ENCODE measurements at regions not wholly inside any gene's neighbourhood (a gene's known extent, or its start where the extent isn't known, plus 50 kb on each side); places are given as distances from the start of the nearest gene placed in this dataset.
"Not testable (repeated sequence)": the region's sequence is repeated elsewhere in the genome, so short reads cannot be mapped to it uniquely, and the experiment has no call there.

DNA sequence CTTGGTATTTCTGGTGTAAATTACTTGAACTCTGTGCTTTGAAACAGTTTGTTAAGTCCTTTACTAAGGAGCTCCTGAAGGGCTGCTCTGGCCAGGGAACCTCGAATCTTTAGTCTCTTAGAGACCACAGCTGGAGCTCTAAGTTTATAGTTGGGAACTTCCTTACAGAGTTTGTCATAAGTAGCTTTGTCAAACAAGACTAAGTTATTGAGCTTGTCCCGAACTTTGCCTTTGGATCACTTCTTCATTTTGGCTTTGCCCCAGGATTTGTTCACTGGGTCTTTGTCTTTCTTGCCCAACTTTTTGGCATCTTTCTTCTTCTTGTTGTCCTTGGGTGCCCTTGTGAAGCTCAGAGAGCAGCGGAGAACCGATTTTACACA, 64.8 kb downstream of the FAM50B start:
- Histone ChIP-seq H3K4me1 (ENCODE audit: control extremely low read depth in 1 of 4, control insufficient read depth in 4 of 4, insufficient read depth in 4 of 4, low read length in 3 of 4) (no peaks in the 10 kb centered on the region), H3K9me3 (ENCODE audit: control extremely low read depth in 1 of 5, control insufficient read depth in 4 of 5, insufficient read depth in 2 of 5, low read depth in 1 of 5, low read length in 4 of 5) (peaks cover 0 to 3% (median 0%) of the 10 kb centered on the region in 5 experiments), H3K36me3 (ENCODE audit: control insufficient read depth in 4 of 4, insufficient read depth in 4 of 4, low read length in 3 of 4) (no peaks in the 10 kb centered on the region), H3K4me3 (ENCODE audit: control insufficient read depth in 1 of 7, extremely low read depth in 1 of 7, insufficient read depth in 4 of 7, low read depth in 2 of 7, low read length in 6 of 7) (no peak overlapping the region), H3K27me3 (replicated peaks in 2 of 5; ENCODE audit: control insufficient read depth in 4 of 5, insufficient read depth in 5 of 5, low read length in 4 of 5) (peaks cover 0 to 4% (median 0%) of the 10 kb centered on the region in 5 experiments), H3K27ac (ENCODE audit: insufficient read depth in 1 of 2, low read depth in 1 of 2, low read length in 2 of 2, poor library complexity in 1 of 2, severe bottlenecking in 2 of 2) (no peak overlapping the region)
- WGBS (ENCODE audit: insufficient coverage) = 80% methylated on average over 4 of the region's 4 CpGs
- CTCF ChIA-PET = interaction anchor here (0.7 to 1.5 kb wide), 6 partner anchors 18 to 158 kb away, joined by 3 to 6 read pairs (median 3); partner anchors contain the start of gene FAM50B
- no peak for DNase-seq
- POLR2A ChIA-PET = no interaction called here

DNA sequence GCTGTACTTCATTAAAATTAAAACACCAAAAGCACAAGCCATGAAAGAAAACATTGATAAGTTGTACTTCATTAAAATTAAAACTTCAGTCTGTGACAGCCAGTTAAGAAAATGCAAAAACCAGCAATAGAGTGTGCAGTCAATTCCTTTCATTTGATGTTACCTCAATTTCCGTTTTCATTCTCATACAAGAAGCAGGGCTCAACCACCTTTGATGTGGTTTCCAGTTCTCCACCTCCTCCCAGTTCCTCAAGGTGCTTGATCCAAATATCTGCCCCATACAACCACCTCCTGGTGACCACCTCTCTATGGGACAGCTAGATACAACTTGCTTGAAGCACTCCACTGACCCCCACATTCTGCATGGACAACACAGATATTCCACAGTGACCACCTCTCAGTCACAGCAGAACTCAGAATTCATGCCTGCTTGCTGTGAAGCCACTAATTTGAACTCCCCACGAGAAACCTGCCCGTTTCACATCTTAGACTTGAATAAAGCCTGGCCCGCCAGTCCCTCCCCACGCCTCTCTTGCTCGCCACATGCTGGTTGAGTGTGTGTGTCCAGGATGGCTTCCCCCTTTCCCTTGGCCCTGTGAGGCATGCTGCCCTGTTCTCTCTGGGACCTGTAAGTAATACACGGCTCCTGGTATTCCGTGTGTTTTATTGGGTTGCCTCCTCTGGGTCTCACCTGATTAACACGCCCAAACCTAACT, 66.1 kb downstream of the FAM50B start:
- 90% methylated on average over 9 of the region's 9 CpGs for WGBS (ENCODE audit: insufficient coverage)
- no peak overlapping the region for H3K27ac ChIP-seq (ENCODE audit: insufficient read depth in 1 of 2, low read depth in 1 of 2, low read length in 2 of 2, poor library complexity in 1 of 2, severe bottlenecking in 2 of 2)
- no peaks in the 10 kb centered on the region for H3K36me3 ChIP-seq (ENCODE audit: control insufficient read depth in 4 of 4, insufficient read depth in 4 of 4, low read length in 3 of 4)
- no peak overlapping the region for H3K4me3 ChIP-seq (ENCODE audit: control insufficient read depth in 1 of 7, extremely low read depth in 1 of 7, insufficient read depth in 4 of 7, low read depth in 2 of 7, low read length in 6 of 7)
- DNase-seq = no peak
- CTCF ChIA-PET = no interaction called here
- peaks cover 0 to 4% (median 0%) of the 10 kb centered on the region in 5 experiments for H3K27me3 ChIP-seq (replicated peaks in 2 of 5; ENCODE audit: control insufficient read depth in 4 of 5, insufficient read depth in 5 of 5, low read length in 4 of 5)
- H3K4me1 ChIP-seq (ENCODE audit: control extremely low read depth in 1 of 4, control insufficient read depth in 4 of 4, insufficient read depth in 4 of 4, low read length in 3 of 4) = no peaks in the 10 kb centered on the region
- POLR2A ChIA-PET = no interaction called here
- H3K9me3 ChIP-seq (ENCODE audit: control extremely low read depth in 1 of 5, control insufficient read depth in 4 of 5, insufficient read depth in 2 of 5, low read depth in 1 of 5, low read length in 4 of 5) = peaks cover 0 to 3% (median 0%) of the 10 kb centered on the region in 5 experiments

DNA sequence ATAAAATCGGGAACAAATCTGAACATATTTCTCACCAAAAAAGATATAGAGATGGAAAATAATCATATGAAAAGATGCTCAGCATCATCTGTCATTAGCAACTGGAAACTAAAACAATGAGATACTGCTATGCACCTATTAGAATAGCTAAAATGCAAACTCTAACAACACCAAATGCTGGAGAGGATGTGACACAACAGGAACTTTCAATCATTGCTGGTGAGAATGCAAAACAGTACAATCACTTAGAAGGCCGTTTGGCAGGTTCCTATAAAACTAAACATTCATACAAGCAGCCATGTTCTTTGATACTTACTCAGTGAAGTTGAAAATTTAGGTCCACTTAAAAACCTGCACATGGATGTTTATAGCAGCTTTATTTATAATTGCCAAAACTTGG, 67.0 kb downstream of the FAM50B start:
- H3K27me3 ChIP-seq (replicated peaks in 2 of 5; ENCODE audit: control insufficient read depth in 4 of 5, insufficient read depth in 5 of 5, low read length in 4 of 5) = peaks cover 0 to 4% (median 0%) of the 10 kb centered on the region in 5 experiments
- DNase-seq = no peak
- H3K4me1 ChIP-seq (ENCODE audit: control extremely low read depth in 1 of 4, control insufficient read depth in 4 of 4, insufficient read depth in 4 of 4, low read length in 3 of 4) = no peaks in the 10 kb centered on the region
- H3K9me3 ChIP-seq (ENCODE audit: control extremely low read depth in 1 of 5, control insufficient read depth in 4 of 5, insufficient read depth in 2 of 5, low read depth in 1 of 5, low read length in 4 of 5) = peaks cover 0 to 3% (median 0%) of the 10 kb centered on the region in 5 experiments
- ChIA-PET POLR2A (no interaction called here), CTCF (interaction anchor here (0.6 kb wide), 1 partner anchor 161 kb away, joined by 3 read pairs; no protein-coding TSS in a partner anchor)
- no peak overlapping the region for H3K27ac ChIP-seq (ENCODE audit: insufficient read depth in 1 of 2, low read depth in 1 of 2, low read length in 2 of 2, poor library complexity in 1 of 2, severe bottlenecking in 2 of 2)
- H3K36me3 ChIP-seq (ENCODE audit: control insufficient read depth in 4 of 4, insufficient read depth in 4 of 4, low read length in 3 of 4) = no peaks in the 10 kb centered on the region
- no peak overlapping the region for H3K4me3 ChIP-seq (ENCODE audit: control insufficient read depth in 1 of 7, extremely low read depth in 1 of 7, insufficient read depth in 4 of 7, low read depth in 2 of 7, low read length in 6 of 7)
- no CpG with 5 or more reads among the region's 2 CpGs for WGBS (ENCODE audit: insufficient coverage)

DNA sequence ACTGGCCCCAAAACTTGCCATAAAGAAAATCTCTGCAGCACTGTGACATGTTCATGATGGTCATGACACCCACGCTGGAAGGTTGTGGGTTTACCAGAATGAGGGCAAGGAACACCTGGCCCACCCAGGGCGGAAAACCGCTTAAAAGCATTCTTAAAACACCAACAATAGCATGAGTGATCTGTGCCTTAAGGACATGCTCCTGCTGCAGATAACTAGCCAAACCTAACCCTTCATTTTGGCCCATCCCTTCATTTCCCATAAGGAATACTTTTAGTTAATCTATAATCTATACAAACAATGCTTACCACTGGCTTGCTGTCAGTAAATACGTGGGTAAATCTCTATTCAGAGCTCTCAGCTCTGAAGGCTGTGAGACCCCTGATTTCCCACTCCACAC, 67.6 kb downstream of the FAM50B start:
- H3K27ac ChIP-seq (ENCODE audit: insufficient read depth in 1 of 2, low read depth in 1 of 2, low read length in 2 of 2, poor library complexity in 1 of 2, severe bottlenecking in 2 of 2); CTCF ChIA-PET; H3K27me3 ChIP-seq (replicated peaks in 2 of 5; ENCODE audit: control insufficient read depth in 4 of 5, insufficient read depth in 5 of 5, low read length in 4 of 5); H3K36me3 ChIP-seq (ENCODE audit: control insufficient read depth in 4 of 4, insufficient read depth in 4 of 4, low read length in 3 of 4); H3K4me1 ChIP-seq (ENCODE audit: control extremely low read depth in 1 of 4, control insufficient read depth in 4 of 4, insufficient read depth in 4 of 4, low read length in 3 of 4); H3K9me3 ChIP-seq (ENCODE audit: control extremely low read depth in 1 of 5, control insufficient read depth in 4 of 5, insufficient read depth in 2 of 5, low read depth in 1 of 5, low read length in 4 of 5); DNase-seq; H3K4me3 ChIP-seq (ENCODE audit: control insufficient read depth in 1 of 7, extremely low read depth in 1 of 7, insufficient read depth in 4 of 7, low read depth in 2 of 7, low read length in 6 of 7); POLR2A ChIA-PET: not testable (repeated sequence)
- WGBS (ENCODE audit: insufficient coverage) = 100% methylated on average over 1 of the region's 4 CpGs

DNA sequence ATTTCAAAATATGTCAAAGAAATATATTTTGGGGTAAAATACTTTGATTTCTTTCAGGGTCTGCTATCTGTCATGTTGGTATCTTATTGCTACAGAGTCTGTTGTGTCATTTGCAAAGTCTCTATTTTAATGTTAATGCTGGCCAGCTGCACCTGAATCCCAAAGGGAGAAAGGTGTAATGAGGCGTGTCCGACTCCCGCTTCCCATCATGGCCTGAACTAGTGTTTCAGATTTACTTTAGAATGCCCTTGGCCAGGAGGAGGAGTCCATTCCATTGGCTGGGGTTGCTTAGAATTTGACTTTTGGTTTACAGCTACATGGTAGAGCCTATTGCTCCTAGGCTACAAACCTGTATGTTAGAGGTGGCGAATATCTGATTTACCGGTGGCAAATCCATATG, 69.3 kb downstream of the FAM50B start:
- no peak for DNase-seq

DNA sequence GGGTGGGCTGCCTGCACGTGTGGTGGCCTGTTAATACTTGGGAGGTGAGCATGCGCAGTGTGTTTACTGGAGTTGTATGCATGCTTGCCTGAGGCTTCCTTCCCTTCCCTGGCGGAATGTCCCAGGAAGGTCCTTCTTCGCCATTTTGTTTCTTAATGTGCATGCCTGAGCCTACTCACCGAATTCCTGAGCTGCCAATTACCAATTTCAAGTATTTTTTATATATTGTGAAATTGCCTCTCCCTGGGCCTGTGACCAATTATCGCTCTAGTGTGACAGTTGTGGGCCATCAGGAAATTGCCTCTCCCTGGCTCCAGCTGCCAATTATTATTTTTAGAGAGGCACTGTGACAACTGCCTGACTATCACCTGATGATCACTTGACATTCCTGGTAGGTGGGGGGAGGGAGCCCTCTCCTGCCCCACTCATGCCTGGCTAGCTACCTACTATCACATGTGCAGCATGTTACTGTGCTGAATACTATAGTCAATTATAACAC, 70.0 kb downstream of the FAM50B start:
- Histone ChIP-seq H3K4me3 (ENCODE audit: control insufficient read depth in 1 of 7, extremely low read depth in 1 of 7, insufficient read depth in 4 of 7, low read depth in 2 of 7, low read length in 6 of 7) (no peak overlapping the region), H3K4me1 (ENCODE audit: control extremely low read depth in 1 of 4, control insufficient read depth in 4 of 4, insufficient read depth in 4 of 4, low read length in 3 of 4) (no peaks in the 10 kb centered on the region), H3K36me3 (ENCODE audit: control insufficient read depth in 4 of 4, insufficient read depth in 4 of 4, low read length in 3 of 4) (no peaks in the 10 kb centered on the region), H3K27me3 (replicated peaks in 2 of 5; ENCODE audit: control insufficient read depth in 4 of 5, insufficient read depth in 5 of 5, low read length in 4 of 5) (no peaks in the 10 kb centered on the region), H3K27ac (ENCODE audit: insufficient read depth in 1 of 2, low read depth in 1 of 2, low read length in 2 of 2, poor library complexity in 1 of 2, severe bottlenecking in 2 of 2) (no peak overlapping the region), H3K9me3 (ENCODE audit: control extremely low read depth in 1 of 5, control insufficient read depth in 4 of 5, insufficient read depth in 2 of 5, low read depth in 1 of 5, low read length in 4 of 5) (peaks cover 0 to 3% (median 0%) of the 10 kb centered on the region in 5 experiments)
- 93% methylated on average over 3 of the region's 6 CpGs for WGBS (ENCODE audit: insufficient coverage)
- ChIA-PET POLR2A (no interaction called here), CTCF (interaction anchor here (1.1 kb wide), 1 partner anchor 60 kb away, joined by 3 read pairs; no protein-coding TSS in a partner anchor)
- no peak for DNase-seq

More for the DNA sequence above, 69.3 kb downstream of the FAM50B start:
- no peaks in the 10 kb centered on the region for H3K4me1 ChIP-seq (ENCODE audit: control extremely low read depth in 1 of 4, control insufficient read depth in 4 of 4, insufficient read depth in 4 of 4, low read length in 3 of 4)
- CTCF ChIA-PET = interaction anchor here (1.3 to 1.4 kb wide), 2 partner anchors 15 to 69 kb away, joined by 3 read pairs; partner anchors contain the start of gene FAM50B
- H3K4me3 ChIP-seq (ENCODE audit: control insufficient read depth in 1 of 7, extremely low read depth in 1 of 7, insufficient read depth in 4 of 7, low read depth in 2 of 7, low read length in 6 of 7) = no peak overlapping the region
- H3K27ac ChIP-seq (ENCODE audit: insufficient read depth in 1 of 2, low read depth in 1 of 2, low read length in 2 of 2, poor library complexity in 1 of 2, severe bottlenecking in 2 of 2) = no peak overlapping the region
- WGBS (ENCODE audit: insufficient coverage) = 98% methylated on average over 5 of the region's 5 CpGs
- H3K9me3 ChIP-seq (ENCODE audit: control extremely low read depth in 1 of 5, control insufficient read depth in 4 of 5, insufficient read depth in 2 of 5, low read depth in 1 of 5, low read length in 4 of 5) = peaks cover 0 to 3% (median 0%) of the 10 kb centered on the region in 5 experiments
- no peaks in the 10 kb centered on the region for H3K27me3 ChIP-seq (replicated peaks in 2 of 5; ENCODE audit: control insufficient read depth in 4 of 5, insufficient read depth in 5 of 5, low read length in 4 of 5)
- no peaks in the 10 kb centered on the region for H3K36me3 ChIP-seq (ENCODE audit: control insufficient read depth in 4 of 4, insufficient read depth in 4 of 4, low read length in 3 of 4)
- POLR2A ChIA-PET = no interaction called here

DNA sequence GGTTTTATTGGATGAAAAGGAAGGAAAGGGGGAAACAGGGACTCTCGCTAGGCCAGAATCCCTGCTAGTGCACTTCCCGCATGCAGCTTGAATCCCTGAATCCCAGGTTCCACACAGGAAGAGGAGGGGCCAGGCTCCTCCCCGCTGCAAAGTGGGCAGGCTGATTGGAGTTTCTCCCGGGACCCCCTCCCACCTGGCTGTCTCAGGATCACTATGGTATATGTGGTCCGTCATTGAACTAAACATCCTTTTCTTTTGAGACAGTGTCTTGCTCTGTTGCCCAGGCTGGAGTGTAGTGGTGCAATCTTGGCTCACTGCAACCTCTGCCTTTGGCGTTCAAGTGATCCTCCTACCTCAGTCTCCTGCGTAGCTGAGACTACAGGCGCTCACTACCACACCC, 70.7 kb downstream of the FAM50B start:
- CTCF ChIA-PET = interaction anchor here (1.1 kb wide), 1 partner anchor 60 kb away, joined by 3 read pairs; no protein-coding TSS in a partner anchor
- POLR2A ChIA-PET = no interaction called here
- H3K27ac ChIP-seq (ENCODE audit: insufficient read depth in 1 of 2, low read depth in 1 of 2, low read length in 2 of 2, poor library complexity in 1 of 2, severe bottlenecking in 2 of 2) = no peak overlapping the region

More for the DNA sequence above, 70.7 kb downstream of the FAM50B start:
- Histone ChIP-seq H3K36me3 (ENCODE audit: control insufficient read depth in 4 of 4, insufficient read depth in 4 of 4, low read length in 3 of 4) (no peaks in the 10 kb centered on the region), H3K4me1 (ENCODE audit: control extremely low read depth in 1 of 4, control insufficient read depth in 4 of 4, insufficient read depth in 4 of 4, low read length in 3 of 4) (no peaks in the 10 kb centered on the region), H3K9me3 (ENCODE audit: control extremely low read depth in 1 of 5, control insufficient read depth in 4 of 5, insufficient read depth in 2 of 5, low read depth in 1 of 5, low read length in 4 of 5) (peaks cover 0 to 3% (median 0%) of the 10 kb centered on the region in 5 experiments), H3K27me3 (replicated peaks in 2 of 5; ENCODE audit: control insufficient read depth in 4 of 5, insufficient read depth in 5 of 5, low read length in 4 of 5) (no peaks in the 10 kb centered on the region), H3K4me3 (ENCODE audit: control insufficient read depth in 1 of 7, extremely low read depth in 1 of 7, insufficient read depth in 4 of 7, low read depth in 2 of 7, low read length in 6 of 7) (no peak overlapping the region)
- WGBS (ENCODE audit: insufficient coverage) = 95% methylated on average over 5 of the region's 8 CpGs
- no peak for DNase-seq

All from common myeloid progenitor, CD34-positive (primary cell).